GM12865 (cell line): ENCODE measurements at regions not wholly inside any gene's neighbourhood (a gene's known extent, or its start where the extent isn't known, plus 50 kb on each side); places are given as distances from the start of the nearest gene placed in this dataset.

ENCODE experiments used
- DNase-seq: peaks from one replicate; pipeline ENCODE4 v3.0.0; 2010; ENCODE audit warnings: low read depth
- H3K4me3 ChIP-seq: 2 replicates; pipeline ENCODE4 v1.5.1; 2011; ENCODE audit warnings: mild to moderate bottlenecking, low read depth, low read length, control low read depth
- TF ChIP-seq, protein P1 (sequence below): IDR thresholded peaks from 2 replicates; pipeline ENCODE4 v1.5.1; 2011; ENCODE audit warnings: low read length, control low read depth, low read depth, inconsistent platforms; ENCODE audit not compliant: insufficient read depth; ENCODE audit errors: missing control alignments

DNA sequence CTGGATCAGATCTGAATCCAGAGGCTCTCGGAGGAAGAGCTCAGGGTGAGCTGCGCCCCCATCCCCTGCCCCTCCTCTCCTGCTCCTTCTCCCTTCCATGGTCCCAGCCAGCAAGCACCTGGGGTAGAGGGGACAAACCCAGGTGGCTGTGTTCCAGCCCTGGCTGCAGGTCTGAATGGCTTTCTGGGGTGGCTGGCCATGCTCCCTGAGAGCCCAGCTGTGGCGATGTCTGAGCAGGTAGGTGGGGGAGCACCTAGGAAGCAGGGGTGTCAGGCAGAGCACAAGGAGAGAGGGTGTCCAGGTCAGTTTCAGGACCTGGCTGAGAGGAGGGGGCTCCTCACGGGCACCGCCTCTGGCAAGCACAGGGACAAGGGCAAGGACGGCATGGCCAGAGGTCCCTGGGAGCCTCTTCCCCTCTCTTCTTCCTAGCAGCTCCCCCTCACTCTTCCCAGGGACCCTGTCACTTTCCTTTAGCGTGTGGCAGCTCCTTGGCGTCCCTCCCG is 310.0 kb downstream of the SEC14L1 start:
- TF ChIP-seq, protein P1, sequence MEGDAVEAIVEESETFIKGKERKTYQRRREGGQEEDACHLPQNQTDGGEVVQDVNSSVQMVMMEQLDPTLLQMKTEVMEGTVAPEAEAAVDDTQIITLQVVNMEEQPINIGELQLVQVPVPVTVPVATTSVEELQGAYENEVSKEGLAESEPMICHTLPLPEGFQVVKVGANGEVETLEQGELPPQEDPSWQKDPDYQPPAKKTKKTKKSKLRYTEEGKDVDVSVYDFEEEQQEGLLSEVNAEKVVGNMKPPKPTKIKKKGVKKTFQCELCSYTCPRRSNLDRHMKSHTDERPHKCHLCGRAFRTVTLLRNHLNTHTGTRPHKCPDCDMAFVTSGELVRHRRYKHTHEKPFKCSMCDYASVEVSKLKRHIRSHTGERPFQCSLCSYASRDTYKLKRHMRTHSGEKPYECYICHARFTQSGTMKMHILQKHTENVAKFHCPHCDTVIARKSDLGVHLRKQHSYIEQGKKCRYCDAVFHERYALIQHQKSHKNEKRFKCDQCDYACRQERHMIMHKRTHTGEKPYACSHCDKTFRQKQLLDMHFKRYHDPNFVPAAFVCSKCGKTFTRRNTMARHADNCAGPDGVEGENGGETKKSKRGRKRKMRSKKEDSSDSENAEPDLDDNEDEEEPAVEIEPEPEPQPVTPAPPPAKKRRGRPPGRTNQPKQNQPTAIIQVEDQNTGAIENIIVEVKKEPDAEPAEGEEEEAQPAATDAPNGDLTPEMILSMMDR, result no peak
- DNase-seq, result no peak
- peak overlapping the region; percentile 91 for H3K4me3 ChIP-seq

DNA sequence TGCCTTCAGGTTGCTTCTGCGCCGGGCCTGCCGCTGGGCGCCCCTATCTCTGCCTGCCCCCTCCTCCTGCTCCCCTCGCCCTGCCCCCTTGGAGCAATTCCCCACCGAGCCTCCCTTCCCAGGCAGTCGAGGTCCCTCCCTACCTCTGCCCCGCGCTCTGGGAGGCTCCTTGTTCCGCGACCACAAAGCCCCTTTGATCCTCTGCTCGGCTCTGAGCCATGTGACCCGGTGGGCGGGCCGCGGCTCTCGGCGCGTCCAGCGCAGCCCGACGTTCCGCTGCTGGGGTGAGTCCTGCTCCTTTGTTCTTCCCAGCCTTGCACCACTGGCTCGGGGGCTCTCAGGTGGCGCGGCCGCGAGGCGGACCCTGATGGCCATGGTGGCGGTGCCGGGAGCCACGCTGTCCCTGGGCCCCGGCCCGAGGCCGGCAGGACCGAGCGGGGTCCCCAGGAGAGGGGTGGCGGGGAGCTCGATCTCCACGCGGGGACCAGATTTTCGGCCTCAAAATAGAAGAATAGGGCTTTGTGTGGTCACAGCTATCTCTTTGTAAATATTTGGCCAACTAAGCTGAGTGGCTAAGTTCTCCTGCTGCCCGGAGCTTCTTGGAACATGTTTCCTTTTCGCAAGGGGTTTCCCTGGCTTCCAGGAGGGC is 310.6 kb downstream of the SEC14L1 start:
- peak; percentile 75 for DNase-seq
- TF ChIP-seq, protein P1, result no peak
- peak overlapping the region; percentile 91 for H3K4me3 ChIP-seq

DNA sequence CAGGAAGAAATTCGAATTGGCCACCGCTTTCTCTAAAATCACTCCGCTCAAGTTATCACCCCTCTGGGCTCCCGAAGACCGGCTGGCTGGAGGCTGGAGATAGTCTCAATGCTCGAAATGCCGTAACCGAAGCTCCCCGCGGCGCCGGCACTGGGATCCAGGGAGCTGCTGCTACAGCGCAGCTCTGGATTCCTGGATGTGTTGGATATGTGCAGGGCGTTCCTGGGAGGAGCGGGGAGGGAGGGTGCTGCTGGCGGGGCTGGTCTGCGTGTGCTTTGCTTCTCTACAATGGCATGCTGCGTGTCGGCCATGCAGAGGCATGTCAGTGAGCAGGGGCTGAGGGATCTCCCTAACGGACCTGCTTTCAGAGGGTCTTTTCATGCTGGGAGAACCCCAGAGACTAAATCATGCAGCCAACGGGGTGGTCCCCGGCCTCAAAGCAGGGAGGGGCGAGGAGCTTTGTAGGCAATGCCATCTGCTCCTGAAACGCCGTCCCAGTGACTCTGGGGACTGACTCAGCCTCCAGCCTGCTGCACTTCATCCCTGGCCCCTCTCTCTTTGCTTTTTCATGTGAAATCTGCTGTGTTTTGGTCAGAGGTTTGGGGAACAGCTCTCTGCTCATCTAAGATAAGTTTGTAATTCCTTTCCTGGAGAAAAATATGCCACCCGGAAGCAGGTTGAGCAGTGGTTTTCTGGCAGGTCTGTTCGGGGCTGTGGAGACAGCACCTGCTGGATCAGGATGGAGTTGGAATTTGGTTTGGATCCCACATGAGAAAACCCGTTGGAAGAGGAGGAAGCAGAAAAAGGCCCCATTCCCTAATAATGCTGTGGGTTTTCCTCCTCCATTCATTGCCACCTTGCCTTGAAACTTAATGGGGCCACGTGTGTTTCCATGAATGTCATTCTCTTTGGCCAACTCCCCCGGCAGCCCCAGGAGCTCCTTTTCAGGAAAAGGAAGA is 311.4 kb downstream of the SEC14L1 start:
- peak; percentile 43 for DNase-seq
- H3K4me3 ChIP-seq, result peak overlapping the region; percentile 91
- TF ChIP-seq, protein P1, result no peak

DNA sequence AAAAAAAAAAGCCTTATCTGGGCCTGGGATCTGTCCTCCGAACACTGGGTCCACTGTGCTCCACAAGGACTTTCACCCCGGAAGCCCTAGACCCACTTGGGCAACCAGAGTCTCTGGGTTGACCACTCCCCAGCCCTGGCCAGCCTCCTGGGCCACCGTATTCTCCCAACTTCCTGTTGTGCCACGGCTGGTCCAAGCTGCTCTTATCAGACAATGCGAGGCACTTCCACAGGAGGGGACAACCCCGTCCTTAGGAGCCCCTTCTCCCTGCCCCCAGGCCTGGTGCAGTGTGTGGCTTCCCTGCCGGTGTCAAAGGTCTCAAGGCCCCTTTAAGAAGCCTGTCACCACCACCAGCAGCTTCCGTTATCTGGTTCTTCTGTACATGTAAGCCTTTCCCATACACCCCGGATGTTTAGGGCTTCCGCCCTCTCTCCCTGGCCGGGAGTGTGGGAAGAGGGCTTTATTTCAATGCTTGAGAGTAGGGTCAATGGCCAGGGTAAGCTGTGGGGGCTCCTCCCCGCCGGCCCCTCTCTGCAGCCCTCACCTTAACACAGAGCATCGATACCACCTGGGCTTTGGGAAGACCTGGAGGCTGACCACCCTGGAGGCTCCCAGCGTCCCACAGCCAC is 313.0 kb downstream of the SEC14L1 start:
- TF ChIP-seq, protein P1, result no peak
- H3K4me3 ChIP-seq, result peak overlapping the region; percentile 91
- peak; percentile 88 for DNase-seq

DNA sequence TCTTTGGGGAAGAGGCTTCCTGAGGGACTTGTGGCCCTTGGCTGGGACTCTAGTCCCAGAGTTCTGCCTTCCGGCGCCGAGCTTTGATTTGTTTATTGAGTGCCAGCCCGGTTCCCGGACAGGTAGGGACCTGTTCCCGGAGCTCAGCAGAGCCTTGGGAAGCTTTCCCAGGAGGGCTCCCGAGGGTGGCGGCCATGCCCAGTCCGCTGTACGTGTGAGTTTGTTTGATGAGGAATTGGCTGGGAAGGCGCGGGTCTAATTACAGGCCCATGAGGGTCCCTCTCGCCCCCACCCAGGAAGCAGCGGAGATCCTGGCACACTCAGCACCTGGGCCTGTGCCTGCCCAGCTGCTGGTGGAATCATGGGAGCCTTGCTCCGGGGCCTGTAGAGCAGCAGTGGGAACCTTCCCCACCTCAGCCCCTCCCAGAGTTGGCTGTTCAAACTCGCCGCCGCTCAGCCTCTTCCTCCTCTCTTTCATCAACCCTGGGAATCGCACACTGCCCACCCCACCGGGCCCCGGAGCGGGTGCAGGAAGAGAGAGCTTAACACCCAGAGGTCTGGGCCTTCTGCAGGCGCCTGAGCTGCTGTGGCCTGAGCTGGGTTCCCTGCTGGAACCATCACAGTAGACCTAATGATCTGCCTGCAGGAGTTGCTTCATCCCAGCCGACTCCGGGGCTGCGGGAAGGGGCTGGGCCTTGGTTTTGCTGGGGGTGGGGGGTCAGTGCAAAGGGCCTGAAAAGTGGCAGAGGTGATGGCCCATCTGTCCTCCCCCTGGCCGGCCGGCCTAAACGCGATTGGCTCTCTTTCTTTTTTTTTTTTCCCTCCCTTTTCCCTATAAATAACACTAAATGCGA is 313.7 kb downstream of the SEC14L1 start:
- TF ChIP-seq, protein P1, result no peak
- DNase-seq, result peak; percentile 48
- peak overlapping the region; percentile 91 for H3K4me3 ChIP-seq
